ENCODE measurements at regions not wholly inside any gene's neighbourhood (a gene's known extent, or its start where the extent isn't known, plus 50 kb on each side); places are given as distances from the start of the nearest gene placed in this dataset.

DNA sequence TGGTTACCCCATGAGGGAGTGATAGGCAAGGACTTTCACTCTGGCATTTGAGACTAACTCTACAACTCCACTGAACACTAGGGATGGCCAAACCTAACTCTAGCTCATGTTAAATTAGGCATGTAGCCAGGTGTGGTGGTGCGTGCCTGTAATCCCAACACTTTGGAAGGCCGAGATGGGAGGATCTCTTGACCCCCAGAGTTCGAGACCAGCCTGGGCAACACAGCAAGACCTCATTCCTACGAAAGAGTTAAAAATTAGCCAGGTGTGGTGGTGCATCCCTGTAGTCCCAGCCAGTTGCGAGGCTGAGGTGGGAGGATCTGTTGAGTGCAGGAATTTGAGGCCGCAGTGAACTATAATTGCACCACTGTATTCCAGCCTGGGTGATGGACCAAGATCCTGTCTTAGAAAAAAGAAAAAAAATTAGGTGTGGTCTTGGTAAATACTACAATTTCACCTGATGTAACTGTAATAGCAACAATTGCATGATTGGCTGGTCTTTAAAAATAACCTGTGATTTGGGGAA lies 81.2 kb upstream of the ARHGAP29 start:
- H2AFZ ChIP-seq (ENCODE audit: low read length), result no peak overlapping the region
- H3K4me1 ChIP-seq (ENCODE audit: insufficient read depth, low read length), result peaks cover 81% of the 10 kb centered on the region
- ChIA-PET CTCF (ENCODE audit: low intra/inter-chr PET ratio, low total read pairs) (no interaction called here), POLR2A (interaction anchor here (1.6 to 1.8 kb wide), 3 partner anchors 250 to 285 kb away, joined by 4 to 6 read pairs (median 4); no protein-coding TSS in a partner anchor)
- no peak overlapping the region for H3K9ac ChIP-seq (ENCODE audit: insufficient read depth, low read depth, low read length)
- in situ Hi-C loops (cut with HindIII; ENCODE audit: extremely low pct_ligation_motif_present, low pct_unique_long_range_greater_than_20kb) (no loop called here), intact Hi-C loops (cut with micrococcal nuclease; ENCODE audit: unreplicated experiment) (loop anchor here (5.0 kb wide), 1 partner anchor 71 kb away; no protein-coding TSS in a partner anchor)
- DNase-seq (ENCODE audit: low spot score), result no peak
- no peak for FAIRE-seq
- no peak overlapping the region for H3K27ac ChIP-seq (ENCODE audit: extremely low read length, insufficient read depth, low read length)
- H3K79me2 ChIP-seq (ENCODE audit: insufficient read depth, low read length), result no peaks in the 10 kb centered on the region
- TF ChIP-seq ZNF652 (CRISPR knock-in tag; IDR thresholded peaks at IDR 0.05; ENCODE audit: borderline replicate concordance, low read depth) (no peak), ZNF121 (CRISPR knock-in tag; IDR thresholded peaks at IDR 0.05) (peak; percentile 92), TBL1XR1 (IDR thresholded peaks at IDR 0.05; ENCODE audit: borderline replicate concordance, low read length, partially characterized antibody) (no peak)
- TF ChIP-seq, protein P1, sequence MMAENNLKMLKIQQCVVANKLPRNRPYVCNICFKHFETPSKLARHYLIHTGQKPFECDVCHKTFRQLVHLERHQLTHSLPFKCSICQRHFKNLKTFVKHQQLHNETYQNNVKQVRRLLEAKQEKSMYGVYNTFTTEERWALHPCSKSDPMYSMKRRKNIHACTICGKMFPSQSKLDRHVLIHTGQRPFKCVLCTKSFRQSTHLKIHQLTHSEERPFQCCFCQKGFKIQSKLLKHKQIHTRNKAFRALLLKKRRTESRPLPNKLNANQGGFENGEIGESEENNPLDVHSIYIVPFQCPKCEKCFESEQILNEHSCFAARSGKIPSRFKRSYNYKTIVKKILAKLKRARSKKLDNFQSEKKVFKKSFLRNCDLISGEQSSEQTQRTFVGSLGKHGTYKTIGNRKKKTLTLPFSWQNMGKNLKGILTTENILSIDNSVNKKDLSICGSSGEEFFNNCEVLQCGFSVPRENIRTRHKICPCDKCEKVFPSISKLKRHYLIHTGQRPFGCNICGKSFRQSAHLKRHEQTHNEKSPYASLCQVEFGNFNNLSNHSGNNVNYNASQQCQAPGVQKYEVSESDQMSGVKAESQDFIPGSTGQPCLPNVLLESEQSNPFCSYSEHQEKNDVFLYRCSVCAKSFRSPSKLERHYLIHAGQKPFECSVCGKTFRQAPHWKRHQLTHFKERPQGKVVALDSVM (CRISPR knock-in tag; IDR thresholded peaks at IDR 0.05), result peak; percentile 92
- TF ChIP-seq, protein P2, sequence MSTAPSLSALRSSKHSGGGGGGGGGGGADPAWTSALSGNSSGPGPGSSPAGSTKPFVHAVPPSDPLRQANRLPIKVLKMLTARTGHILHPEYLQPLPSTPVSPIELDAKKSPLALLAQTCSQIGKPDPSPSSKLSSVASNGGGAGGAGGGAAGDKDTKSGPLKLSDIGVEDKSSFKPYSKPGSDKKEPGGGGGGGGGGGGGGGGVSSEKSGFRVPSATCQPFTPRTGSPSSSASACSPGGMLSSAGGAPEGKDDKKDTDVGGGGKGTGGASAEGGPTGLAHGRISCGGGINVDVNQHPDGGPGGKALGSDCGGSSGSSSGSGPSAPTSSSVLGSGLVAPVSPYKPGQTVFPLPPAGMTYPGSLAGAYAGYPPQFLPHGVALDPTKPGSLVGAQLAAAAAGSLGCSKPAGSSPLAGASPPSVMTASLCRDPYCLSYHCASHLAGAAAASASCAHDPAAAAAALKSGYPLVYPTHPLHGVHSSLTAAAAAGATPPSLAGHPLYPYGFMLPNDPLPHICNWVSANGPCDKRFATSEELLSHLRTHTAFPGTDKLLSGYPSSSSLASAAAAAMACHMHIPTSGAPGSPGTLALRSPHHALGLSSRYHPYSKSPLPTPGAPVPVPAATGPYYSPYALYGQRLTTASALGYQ (CRISPR knock-in tag; IDR thresholded peaks at IDR 0.05), result 0 out of 2 replicates have a peak, but pooled peaks have one; percentile 2
- H3K36me3 ChIP-seq (replicated peaks in 1 of 2; ENCODE audit: control insufficient read depth in 1 of 2, insufficient read depth in 2 of 2, low read length in 2 of 2), result no peaks in the 10 kb centered on the region
- H3K9me3 ChIP-seq (ENCODE audit: low read length), result no peaks in the 10 kb centered on the region
- BruUV-seq (replicated peaks), result no TSS peak
- ATAC-seq, result no peak
- peak overlapping the region; percentile 37; the same call in 1 of the 2 replicates for H3K4me2 ChIP-seq (ENCODE audit: low read depth, low read length)
- H3K27me3 ChIP-seq (ENCODE audit: control insufficient read depth in 1 of 2, insufficient read depth in 2 of 2, low read length in 2 of 2), result no peaks in the 10 kb centered on the region
- no peak overlapping the region for H3K4me3 ChIP-seq (replicated peaks in 1 of 3; ENCODE audit: insufficient read depth in 1 of 3, low read depth in 2 of 3, low read length in 3 of 3)
- H4K20me1 ChIP-seq (ENCODE audit: insufficient read depth, low read length), result no peaks in the 10 kb centered on the region
- 87% methylated on average over 6 of the region's 6 CpGs for WGBS (ENCODE audit: low lambda C conversion rate)

All from HepG2 (cell line).